DMS53 treated with DMSO at 0.1 percent for 48 hours (cell line): ENCODE measurements at regions not wholly inside any gene's neighbourhood (a gene's known extent, or its start where the extent isn't known, plus 50 kb on each side); places are given as distances from the start of the nearest gene placed in this dataset.

ENCODE experiments used
- DNase-seq: peaks from one replicate; lab custom pipeline; 2025; ENCODE audit not compliant: unreplicated experiment; lab: John Stamatoyannopoulos, UW

GRCh38 chr4:31999848-32000247 is 1279.7 kb downstream of the PCDH7 start:
- DNase-seq: no peak

GRCh38 chr4:32000846-32001488 is 1280.8 kb downstream of the PCDH7 start:
- no peak for DNase-seq

- DNase-seq: peak; percentile 20
Observed at GRCh38 chr4:32002037-32002747, 1282.0 kb downstream of the PCDH7 start.

- peak; percentile 32 for DNase-seq
Observed at GRCh38 chr4:32003548-32003947, 1283.4 kb downstream of the PCDH7 start.

- peak; percentile 22 for DNase-seq
Observed at GRCh38 chr4:32010221-32010620, 1290.1 kb downstream of the PCDH7 start.

- no peak for DNase-seq
Observed at GRCh38 chr4:32022071-32022470, 1301.9 kb downstream of the PCDH7 start.

- DNase-seq: peak; percentile 77
Observed at GRCh38 chr4:32025851-32026459, 1305.8 kb downstream of the PCDH7 start.

GRCh38 chr4:32030406-32030805 is 1310.2 kb downstream of the PCDH7 start:
- no peak for DNase-seq

GRCh38 chr4:32031026-32031425 is 1310.9 kb downstream of the PCDH7 start:
- DNase-seq: no peak

- DNase-seq: no peak
Observed at GRCh38 chr4:32032136-32032672, 1312.0 kb downstream of the PCDH7 start.

- no peak for DNase-seq
Observed at GRCh38 chr4:32037399-32037798, 1317.2 kb downstream of the PCDH7 start.

- DNase-seq: no peak
Observed at GRCh38 chr4:32042486-32043247, 1322.5 kb downstream of the PCDH7 start.

GRCh38 chr4:32043248-32043633 is 1323.1 kb downstream of the PCDH7 start:
- DNase-seq: no peak

GRCh38 chr4:32061916-32062315 is 1341.7 kb downstream of the PCDH7 start:
- DNase-seq: peak; percentile 7

- DNase-seq: no peak
Observed at GRCh38 chr4:32073542-32073941, 1353.4 kb downstream of the PCDH7 start.

GRCh38 chr4:32087211-32087610 is 1367.0 kb downstream of the PCDH7 start:
- DNase-seq: no peak

- no peak for DNase-seq
Observed at GRCh38 chr4:32094987-32095386, 1374.8 kb downstream of the PCDH7 start.

- DNase-seq: no peak
Observed at GRCh38 chr4:32102896-32103295, 1382.7 kb downstream of the PCDH7 start.

GRCh38 chr4:32106767-32107166 is 1386.6 kb downstream of the PCDH7 start:
- no peak for DNase-seq

GRCh38 chr4:32112891-32113290 is 1392.7 kb downstream of the PCDH7 start:
- no peak for DNase-seq

GRCh38 chr4:32117693-32118092 is 1397.5 kb downstream of the PCDH7 start:
- peak; percentile 15 for DNase-seq
